Uterus (tissue), 2 donors: ENCODE measurements at regions not wholly inside any gene's neighbourhood (a gene's known extent, or its start where the extent isn't known, plus 50 kb on each side); places are given as distances from the start of the nearest gene placed in this dataset.

Experiments used
- POLR2A ChIP-seq, 2 donors: fragments of 450-650 bp; IDR thresholded peaks; one replicate each; pipeline ENCODE4 v1.6.1; 2016; ENCODE audit warnings: antibody characterized with exemption in 2 of 2, mild to moderate bottlenecking in 1 of 2, moderate library complexity in 1 of 2
- TF ChIP-seq, protein P1 (sequence below), 4 experiments: fragments of 200-600 bp in 2 of 4; fragments of 450-650 bp in 2 of 4; sonication (generic) in 2 of 4; IDR thresholded peaks; one replicate each; pipeline ENCODE4 v1.5.1; 2016 to 2019; ENCODE audit warnings: antibody characterized with exemption in 4 of 4, mild to moderate bottlenecking in 2 of 4, moderate library complexity in 1 of 4

DNA sequence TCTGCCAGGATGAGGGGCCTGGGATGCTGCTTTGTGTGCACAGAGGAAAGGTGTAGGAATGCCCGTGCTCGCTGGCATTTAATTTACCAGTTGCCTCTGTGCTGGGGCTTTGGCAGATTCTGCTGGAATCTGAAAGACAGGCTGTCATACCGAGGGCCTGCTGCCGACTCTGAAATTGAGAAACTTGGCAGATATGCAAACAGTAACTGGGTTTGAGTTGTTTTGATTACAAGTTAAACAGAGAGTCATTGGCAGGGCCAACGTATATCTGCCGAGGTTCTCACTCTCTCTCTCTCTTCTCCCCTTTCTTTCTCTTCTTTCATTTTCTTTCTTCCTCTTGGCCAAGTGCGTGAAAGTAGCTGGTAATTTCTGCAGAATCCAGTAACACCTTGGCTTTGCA, 618.7 kb downstream of the VRK1 start:
- no peak for TF ChIP-seq POLR2A (IDR thresholded peaks at IDR 0.05)
- TF ChIP-seq, protein P1, sequence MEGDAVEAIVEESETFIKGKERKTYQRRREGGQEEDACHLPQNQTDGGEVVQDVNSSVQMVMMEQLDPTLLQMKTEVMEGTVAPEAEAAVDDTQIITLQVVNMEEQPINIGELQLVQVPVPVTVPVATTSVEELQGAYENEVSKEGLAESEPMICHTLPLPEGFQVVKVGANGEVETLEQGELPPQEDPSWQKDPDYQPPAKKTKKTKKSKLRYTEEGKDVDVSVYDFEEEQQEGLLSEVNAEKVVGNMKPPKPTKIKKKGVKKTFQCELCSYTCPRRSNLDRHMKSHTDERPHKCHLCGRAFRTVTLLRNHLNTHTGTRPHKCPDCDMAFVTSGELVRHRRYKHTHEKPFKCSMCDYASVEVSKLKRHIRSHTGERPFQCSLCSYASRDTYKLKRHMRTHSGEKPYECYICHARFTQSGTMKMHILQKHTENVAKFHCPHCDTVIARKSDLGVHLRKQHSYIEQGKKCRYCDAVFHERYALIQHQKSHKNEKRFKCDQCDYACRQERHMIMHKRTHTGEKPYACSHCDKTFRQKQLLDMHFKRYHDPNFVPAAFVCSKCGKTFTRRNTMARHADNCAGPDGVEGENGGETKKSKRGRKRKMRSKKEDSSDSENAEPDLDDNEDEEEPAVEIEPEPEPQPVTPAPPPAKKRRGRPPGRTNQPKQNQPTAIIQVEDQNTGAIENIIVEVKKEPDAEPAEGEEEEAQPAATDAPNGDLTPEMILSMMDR (IDR thresholded peaks at IDR 0.05): no peak
